Stimulated activated CD4-positive, alpha-beta T cell treated with anti-CD3 and anti-CD28 coated beads, Interleukin-12 subunit alpha, Interleukin-12 subunit beta, amount 100 ng/mL, for 24 hours (primary cell): ENCODE measurements at regions not wholly inside any gene's neighbourhood (a gene's known extent, or its start where the extent isn't known, plus 50 kb on each side); places are given as distances from the start of the nearest gene placed in this dataset.
"Not testable (repeated sequence)": the region's sequence is repeated elsewhere in the genome, so short reads cannot be mapped to it uniquely, and the experiment has no call there.

Source experiments
- DNase-seq, 2 experiments: peaks; one replicate each; pipeline ENCODE4 v3.0.0-alpha.2; 2020; ENCODE audit warnings: low read depth in 2 of 2

DNA sequence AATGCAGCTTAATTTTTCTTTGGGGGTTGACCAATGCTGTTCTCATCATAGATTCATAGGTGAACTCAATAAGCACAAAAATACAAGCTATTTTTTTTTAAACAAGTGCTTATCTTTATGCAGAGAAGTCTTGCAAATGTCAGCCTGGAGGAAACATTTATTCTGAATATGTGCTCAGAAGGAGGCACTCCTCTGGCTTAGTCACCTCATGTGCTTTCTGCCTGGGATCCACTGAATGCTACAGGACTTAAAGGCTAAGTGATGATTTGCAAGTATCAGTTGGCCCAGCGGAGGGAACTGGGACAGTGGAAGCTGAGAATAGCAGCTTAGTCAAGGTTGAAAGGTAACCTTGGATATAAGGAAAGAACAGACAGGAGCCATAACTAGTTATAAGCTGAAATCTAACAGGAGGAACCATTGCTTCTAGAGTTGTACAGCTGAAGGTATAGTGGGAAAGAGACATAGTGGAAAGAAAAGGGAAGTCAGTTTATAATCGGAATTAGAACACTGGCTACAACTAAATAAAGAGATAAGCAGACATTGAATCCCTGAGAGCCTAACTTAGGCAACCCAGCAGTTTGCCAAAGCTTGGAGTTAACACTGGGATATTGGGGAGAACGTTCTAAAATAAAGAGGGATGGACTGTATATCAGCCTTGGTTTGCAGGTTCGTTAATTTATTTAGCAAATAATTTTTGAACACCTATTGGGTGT, 488.7 kb downstream of the SUCLG1 start:
- DNase-seq: no peak

DNA sequence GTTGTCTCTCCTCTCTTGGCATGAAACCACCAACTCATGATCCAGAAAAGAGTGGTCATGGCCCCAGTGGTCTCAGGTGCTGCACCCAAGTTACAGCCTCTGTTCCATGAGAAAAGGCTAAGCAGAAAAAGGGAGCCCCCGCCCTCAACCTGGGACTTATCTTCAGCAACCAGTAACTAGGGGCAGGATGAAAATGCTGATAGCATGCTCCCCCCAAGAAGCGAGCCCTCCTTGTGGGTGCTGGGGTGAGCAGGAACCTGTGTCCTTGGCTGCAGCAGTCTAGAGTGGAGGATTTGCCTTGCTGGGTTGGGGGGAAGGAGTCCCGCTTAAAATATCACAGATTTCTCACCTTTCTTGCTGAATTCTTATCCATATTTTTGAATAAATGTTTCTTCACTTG, 490.0 kb downstream of the SUCLG1 start:
- DNase-seq: no peak

DNA sequence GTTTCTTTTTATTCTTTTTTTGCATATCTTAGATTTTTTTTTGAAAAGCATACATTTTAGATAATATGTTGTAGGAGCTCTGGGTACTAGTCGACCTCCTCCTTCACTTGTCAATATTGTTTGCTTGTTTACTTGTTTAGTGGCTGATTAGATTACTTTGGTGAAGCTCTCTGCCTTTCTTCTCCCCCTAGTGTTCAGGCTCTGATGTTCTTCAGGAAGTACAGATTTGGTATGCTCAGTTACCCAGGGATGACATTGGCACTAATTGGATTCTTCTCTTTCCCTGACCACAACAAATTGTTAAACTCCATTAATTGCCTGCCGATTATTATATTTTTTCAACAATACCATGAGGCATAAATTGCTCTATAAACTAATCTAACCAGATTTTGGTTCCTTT, 491.2 kb downstream of the SUCLG1 start:
- no peak for DNase-seq

DNA sequence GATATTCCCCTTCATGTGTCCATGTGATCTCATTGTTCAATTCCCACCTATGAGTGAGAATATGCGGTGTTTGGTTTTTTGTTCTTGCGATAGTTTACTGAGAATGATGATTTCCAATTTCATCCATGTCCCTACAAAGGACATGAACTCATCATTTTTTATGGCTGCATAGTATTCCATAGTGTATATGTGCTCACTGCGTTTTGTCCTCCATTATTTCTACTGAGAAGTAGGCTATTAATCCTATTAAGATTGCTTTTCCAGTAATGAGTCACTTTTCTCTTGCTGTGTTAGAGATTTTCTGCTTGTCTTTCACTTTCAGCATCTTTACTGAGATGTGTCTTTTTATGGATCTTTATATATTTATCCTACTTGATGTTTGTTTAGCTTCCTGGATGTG, 492.1 kb downstream of the SUCLG1 start:
- DNase-seq: not testable (repeated sequence)

DNA sequence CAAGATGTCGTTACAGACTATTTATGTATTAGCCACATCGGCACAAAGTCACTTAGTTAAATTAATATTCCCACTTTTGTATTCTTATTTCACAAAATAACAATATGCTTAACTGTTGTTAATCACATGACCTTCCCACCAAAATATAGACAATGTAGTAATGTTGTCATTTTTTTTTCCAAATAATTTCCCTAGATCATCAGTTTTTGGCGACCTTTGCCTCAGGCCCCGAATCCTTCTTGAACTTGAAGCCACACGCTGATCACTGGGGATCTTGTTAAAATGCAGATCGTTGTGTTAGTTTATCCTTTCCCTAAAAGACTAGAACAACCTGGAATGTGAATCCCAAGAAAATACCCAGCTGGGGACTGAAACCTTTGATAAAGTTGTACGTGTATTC, 497.6 kb downstream of the SUCLG1 start:
- DNase-seq: no peak

DNA sequence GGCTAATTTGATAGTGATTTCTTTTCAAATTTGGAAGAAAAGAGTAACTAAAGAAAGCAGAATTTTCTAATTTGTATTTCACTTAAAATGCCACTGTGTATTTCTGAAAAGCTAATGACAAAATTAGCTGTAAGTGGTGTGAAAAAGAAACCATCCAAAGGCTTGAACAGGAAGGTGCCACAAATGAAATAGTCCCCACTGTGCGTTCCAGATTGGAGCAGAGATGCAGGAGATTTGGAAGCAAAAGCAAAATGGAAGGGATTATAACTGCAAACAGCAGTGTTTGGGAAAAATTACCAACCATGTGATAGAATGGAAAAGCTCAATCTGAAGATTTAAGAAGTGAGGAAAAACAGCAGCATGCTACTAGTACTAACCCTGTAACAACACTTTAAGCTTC, 498.7 kb downstream of the SUCLG1 start:
- DNase-seq: no peak

DNA sequence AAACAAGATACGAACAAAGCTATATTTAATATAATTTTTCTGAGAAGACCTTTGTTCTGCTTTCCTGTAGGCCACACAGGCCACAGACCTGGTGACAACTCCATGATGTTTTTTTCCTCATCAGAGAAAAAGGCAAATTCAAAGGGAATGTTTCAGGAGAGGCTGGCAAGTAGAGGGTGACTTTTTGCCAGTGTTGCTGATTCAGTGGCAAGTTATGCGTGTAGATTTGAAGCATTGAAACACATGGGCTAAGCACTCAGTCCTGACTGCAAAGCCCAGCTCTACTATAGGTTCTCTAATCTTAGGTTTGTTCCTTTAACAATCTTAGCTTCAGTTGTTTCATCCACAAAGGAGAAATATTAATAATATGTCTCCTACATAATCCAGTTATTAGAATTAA, 499.8 kb downstream of the SUCLG1 start:
- DNase-seq: no peak

DNA sequence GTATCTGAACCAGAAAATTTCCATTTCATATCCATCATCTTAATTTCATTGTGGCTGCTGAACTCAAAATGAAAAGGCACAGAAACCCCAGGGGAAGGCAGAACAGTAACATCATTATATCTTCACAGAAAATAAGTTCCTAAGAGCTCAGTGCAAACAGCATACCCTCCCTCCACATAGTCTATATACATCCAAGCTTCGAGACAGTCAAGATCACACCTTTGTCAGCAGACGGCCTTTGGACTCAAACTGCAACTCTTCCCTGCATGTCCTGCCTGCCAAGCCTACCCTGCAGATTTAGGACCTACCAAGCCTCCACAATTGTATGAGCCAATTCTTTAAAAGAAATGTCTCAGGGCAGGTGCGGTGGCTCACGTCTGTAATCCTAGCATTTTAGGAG, 502.1 kb downstream of the SUCLG1 start:
- DNase-seq: no peak

DNA sequence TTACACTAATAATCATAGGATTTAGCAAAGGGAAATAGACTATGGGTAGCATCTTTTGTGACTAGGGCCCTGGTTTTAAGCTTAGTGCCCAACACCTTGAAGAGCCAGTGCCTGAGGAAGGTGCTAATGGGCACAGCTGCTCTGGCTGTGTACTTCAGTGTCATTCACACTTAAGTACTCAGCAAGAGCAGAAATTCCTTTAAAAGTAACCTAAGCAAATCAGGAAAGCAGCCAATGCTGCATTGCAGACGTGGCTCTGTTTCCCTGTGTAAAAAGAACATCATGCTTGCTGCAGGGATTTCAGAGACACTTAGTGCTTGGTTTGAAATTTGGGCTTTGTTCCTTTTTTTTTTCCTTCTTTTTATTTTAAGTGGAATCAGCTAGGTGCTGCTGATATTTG, 505.4 kb downstream of the SUCLG1 start:
- no peak for DNase-seq

DNA sequence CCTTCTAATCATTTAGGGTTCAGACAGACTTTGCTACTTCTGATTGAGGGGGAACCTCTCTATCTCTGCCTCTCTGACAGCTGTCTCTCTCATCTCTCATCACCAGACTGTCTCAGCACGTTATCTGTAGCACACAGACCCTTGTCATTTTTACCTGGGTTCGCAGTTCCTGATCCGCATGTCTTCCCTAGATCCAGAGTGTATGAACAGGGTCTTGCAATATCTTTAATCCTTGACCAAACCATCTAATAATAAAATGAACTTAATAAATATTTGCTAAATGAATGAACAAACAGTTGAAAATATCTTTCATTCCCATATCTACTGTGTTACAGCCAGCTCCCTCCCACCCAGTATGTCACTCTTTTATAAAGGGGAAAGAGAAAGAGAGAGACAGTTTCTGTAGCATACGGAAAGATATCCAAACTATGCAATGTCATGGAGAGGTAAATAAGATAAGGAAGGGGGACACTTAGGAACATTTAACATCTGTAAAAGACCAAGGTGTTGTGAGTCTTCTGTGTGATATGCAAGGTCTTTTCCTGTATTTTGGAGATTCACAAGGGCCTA, 507.6 kb downstream of the SUCLG1 start:
- no peak for DNase-seq

DNA sequence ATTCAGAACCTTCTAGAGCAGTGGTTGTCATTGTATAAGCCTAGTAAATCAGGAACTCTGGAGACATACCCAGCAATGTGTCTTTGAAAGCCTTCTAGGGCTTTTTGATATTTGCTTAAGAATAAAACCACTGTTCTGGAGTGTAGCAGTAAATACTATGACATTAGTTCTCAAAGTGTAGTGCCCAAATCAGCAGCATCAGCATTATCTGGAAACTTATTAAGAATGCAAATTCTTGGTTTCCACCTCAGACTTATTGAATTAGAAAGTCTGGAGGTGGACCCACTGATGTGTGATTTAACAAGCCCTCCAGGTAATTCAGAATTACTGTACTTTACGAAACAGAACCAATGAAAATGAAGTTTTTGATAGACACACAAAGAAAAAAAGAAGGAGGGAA, 509.7 kb downstream of the SUCLG1 start:
- no peak for DNase-seq

DNA sequence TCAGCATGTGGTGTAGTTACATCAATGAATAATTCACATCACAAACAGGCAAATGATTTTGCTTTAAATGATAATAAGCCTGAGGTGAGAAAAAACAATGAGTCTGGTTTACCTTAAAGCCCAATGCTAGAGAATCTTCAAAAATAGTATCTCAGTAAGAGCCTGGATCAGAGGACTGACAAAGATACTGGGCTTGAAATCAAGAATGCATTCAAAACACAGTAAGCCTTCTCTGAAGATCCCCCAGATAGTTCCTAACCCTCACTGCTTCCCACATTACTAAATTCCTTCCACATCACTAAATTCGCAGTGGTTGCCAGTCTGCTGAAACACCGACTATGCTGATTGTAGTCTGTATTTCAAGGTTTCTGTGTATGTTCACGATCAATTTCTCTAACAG, 514.9 kb downstream of the SUCLG1 start:
- DNase-seq: no peak

DNA sequence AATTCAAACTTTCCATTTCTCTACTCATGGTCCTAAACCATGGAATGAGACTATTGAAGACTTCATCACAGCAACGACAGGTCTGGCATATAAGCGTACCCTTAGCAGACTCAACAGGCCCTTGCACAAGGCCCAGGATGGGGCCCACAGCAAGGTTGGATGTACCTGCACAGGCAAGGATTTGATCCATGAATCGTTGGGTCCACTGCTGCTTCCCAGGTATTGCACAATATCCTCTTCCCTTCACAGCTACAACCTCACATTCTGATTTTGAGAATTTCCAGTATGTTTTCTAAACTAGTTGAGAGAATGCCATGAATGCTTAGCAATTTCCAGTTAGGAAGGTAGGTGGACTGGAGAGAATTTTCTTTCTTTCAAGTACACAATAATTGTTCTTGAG, 515.8 kb downstream of the SUCLG1 start:
- DNase-seq: no peak

DNA sequence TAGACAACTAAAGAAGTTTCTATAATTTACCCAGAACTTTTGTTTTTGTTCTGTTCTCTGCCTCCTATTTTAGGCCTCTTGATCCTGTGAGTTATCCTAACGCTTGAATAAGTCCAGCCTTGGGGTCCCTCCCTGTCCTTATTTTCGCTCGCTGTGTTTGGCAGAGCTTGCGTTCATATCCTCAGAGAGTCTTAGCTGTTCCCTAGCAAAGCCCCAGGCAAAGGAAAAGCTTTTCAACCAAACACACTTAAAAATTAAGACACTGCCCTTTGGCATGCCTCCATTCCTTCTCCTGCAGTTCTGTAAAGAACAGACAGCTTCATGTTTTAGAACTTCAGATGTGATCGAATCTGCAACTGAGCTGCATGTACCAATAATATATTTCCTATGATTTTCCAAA, 517.2 kb downstream of the SUCLG1 start:
- no peak for DNase-seq

DNA sequence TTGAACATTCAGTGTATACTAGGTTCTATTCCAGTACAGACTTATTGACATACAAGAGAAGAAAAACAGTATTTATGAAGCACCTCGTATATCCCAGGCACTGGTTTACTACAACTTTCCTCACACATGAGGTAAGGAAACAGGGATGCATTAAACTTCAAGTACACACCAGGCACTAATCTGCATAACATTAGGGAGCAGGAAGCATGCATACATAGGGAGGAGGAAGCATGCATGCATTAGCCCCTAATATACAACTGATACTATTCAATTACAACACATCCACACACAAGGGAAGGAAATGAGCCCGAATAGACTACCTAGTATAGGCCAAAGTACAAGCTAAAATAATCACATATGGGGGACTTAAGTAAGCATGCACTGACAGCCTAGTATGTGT, 525.3 kb downstream of the SUCLG1 start:
- DNase-seq: no peak

DNA sequence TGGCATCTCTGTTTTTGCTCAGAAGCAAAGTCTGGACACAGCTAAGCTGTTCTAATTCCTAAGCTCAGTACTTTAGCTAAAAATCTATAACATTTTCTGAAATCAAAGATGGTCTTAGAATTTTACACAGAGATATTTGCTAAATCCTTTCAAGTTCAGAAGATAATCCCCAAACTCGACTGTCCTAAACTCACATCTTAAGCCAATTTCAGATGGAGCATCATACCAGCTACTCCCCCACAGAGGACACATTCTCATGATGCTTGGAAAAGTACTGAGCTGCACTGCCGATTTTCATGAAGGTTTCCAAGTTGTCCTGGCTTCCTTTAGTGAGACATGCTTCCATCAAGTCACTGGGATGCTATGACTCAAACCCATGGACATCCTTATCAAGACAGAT, 535.5 kb downstream of the SUCLG1 start:
- no peak for DNase-seq

DNA sequence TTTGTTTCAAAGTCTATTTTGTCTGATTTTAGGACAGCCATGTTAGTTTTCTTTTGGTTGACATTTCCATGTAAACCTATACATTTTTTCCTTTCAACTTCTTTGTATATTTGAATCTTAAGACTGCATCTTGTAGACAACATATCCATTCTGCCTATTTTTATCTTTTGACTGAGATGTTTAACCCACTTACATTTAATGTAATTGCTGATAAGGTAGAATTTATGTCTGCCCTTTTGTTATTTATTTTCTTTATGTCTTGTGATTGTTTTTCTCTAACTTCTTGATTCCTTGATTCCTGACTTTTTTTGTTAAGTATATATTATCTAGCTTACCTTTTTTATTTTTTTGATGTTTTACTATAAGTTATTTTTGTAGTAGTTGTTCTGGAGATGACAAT, 542.5 kb downstream of the SUCLG1 start:
- no peak for DNase-seq

DNA sequence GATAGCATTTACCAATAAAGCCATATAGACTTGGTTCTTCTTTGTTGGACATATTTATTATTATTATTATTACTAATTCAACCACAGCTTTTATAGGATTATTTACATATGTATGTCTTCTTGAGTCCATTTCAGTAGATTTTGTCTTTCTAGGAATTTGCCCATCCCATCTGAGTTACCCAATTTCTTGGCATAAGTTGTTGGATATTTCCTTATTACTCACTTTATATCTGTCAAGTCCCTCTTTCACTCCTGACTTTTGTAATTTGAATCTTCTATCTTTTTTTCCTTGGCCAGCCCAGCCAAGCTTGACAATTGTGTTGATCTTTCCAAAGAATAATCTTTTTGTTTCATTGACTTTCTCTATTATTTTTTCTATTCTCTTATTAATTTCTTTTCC, 543.7 kb downstream of the SUCLG1 start:
- DNase-seq: no peak

DNA sequence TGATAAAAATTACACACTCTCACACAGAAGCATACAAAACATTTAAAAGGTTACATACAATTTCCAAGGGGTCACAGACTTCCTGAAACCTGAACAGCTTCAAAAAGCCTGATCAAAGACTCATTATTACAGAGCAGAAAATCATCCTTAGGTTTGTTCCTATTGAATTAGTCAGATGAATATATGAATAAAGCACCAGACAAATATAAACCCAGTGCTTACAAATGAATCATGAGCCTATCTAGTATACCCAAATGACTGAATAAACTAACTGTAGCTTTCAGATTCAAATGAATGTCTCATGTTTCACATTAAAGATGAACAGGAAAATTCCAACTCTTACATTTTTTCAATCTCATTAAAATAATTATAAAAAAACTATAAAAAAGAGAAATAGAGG, 550.3 kb downstream of the SUCLG1 start:
- DNase-seq: no peak

DNA sequence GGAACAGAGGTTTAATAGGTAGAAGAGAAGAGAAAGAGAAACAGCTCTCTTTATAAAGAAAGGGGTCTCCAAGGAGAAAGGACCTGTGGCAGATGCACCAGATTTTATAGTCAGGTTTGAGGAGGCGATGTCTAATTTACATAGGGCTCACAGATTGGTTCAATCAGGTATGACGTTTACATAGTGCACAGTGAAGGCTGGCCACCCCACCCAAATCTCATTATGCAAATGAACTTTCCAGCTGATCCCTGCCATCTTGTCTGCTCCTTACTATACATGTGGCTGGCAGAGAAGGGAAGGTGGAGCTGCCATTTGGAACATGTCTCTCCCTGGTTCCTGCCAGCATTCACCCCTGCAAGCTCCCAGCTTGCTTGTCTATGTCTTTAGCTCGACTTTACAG, 557.8 kb downstream of the SUCLG1 start:
- no peak for DNase-seq

DNA sequence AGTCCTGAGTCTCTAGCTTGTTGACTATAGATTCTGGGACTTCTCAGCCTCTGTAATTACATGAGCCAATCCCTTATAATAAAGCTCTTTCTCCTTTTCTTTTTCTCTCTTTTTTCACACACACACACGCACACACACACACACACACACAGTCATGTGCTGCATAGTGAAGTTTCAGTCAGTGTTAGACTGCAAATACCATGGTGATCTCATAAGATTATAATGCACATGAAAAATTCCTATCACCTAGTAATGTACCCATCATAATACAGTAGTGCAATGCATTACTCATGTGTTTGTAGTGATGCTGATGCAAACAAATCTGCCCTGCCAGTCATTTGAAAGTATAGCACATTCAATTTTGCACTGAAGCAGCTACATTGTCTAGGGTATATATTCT, 558.2 kb downstream of the SUCLG1 start:
- no peak for DNase-seq

DNA sequence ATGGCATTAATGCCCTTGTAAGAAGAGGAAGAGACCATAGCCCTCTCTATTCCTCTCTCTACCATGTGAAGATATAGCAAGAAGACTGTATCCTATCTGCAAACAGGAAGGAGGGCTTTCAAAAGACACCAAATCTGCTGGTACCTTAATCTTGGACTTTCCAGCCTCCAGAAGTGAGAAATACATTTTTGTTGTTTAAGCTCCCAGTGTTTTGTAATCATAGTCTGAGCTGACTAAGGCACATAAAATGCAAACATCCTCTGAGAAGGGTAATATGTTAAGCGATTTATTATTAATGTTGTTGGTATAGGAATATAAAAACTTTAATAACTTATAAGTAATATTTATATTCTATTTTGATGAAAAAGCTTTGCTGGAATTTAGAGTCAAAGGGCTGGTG, 559.8 kb downstream of the SUCLG1 start:
- no peak for DNase-seq

DNA sequence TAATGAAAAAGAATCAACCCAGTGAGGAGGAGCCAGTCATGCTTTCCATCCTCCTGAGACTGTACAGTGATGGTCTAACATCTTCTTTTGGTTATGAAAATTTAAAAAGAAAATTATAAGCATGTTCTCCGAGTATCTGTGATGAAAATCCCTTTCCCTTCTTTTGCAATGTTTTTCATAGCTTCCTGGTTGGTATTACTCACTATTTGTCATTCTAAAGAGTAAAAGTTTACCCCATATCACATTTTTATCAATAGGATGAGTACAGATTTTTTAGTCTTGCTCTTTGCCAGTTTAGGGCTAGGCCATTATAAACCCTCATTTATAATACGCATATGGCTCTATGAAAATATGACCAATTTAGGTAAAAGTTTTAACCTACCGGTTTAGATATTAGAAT, 564.1 kb downstream of the SUCLG1 start:
- no peak for DNase-seq

DNA sequence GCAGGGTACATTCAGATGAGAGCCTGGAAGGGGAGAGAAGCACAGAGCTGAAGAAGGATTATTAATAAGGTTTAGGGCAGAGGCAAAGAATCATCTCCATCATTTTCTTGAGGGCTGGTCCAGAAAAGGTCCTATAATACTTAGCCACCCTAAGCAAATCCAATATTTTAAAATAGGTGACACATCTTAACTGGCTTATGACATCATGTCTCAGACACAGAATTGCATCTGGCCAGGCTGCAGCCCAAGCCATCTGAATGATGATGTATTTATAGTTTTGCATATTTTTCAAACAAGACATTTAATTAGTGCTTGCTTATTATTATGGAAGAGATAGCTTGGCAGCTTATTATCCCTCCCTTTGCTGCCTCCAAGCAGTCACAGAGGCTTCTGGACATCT, 571.3 kb downstream of the SUCLG1 start:
- DNase-seq: no peak
